ENCODE measurements at regions not wholly inside any gene's neighbourhood (a gene's known extent, or its start where the extent isn't known, plus 50 kb on each side); places are given as distances from the start of the nearest gene placed in this dataset.

DNA sequence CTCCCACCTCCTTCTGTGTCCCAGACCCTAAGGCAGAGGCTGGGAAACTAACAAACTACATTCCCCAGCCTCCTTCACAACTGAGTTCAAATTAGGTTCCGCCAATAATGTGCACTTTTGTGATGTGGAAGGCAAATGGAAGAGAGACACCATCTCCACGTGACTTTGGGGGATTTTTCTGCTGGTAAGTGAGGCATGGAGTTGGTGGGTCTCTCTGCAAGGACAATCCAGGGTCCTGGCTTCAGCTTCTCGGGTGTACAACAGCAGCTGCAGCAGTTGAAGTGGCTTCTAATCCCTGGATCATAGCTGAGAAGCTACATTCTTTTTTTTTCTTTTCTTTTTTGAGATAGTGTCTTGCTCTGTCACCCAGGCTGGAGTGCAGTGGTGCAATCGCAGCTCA lies 58.9 kb upstream of the GATA2 start:
- H3K79me2 ChIP-seq (ENCODE audit: control insufficient read depth, insufficient read depth, low read length): no peaks in the 10 kb centered on the region
- H3K4me2 ChIP-seq (replicated peaks; ENCODE audit: low read depth, low read length, poor library complexity, severe bottlenecking): no peak overlapping the region
- Mint-ChIP-seq H3K4me3 (no peak overlapping the region), H3K4me1 (peaks cover 6% of the 10 kb centered on the region), H3K27ac (no peak overlapping the region), H3K27me3 (peaks cover 44% of the 10 kb centered on the region), H3K9me3 (ENCODE audit: insufficient read depth) (no peaks in the 10 kb centered on the region)
- peaks cover 0 to 2% of the 10 kb centered on the region in 2 donors for H3K4me1 ChIP-seq (ENCODE audit: control insufficient read depth in 2 of 2, insufficient read depth in 2 of 2, low read length in 2 of 2)
- no peak overlapping the region for H3K27ac ChIP-seq (ENCODE audit: low read length in 2 of 2)
- peaks cover 0 to under 1% (median 0%) of the 10 kb centered on the region in 3 donors for H3K9me3 ChIP-seq (ENCODE audit: control extremely low read depth in 1 of 3, control insufficient read depth in 2 of 3, insufficient read depth in 1 of 3, low read length in 2 of 3)
- H2AFZ ChIP-seq (ENCODE audit: insufficient read depth, low read depth, low read length, poor library complexity, severe bottlenecking): no peak overlapping the region
- no peaks in the 10 kb centered on the region for H4K20me1 ChIP-seq (ENCODE audit: control insufficient read depth, insufficient read depth, low read length, poor library complexity, severe bottlenecking)
- TF ChIP-seq, protein P1, sequence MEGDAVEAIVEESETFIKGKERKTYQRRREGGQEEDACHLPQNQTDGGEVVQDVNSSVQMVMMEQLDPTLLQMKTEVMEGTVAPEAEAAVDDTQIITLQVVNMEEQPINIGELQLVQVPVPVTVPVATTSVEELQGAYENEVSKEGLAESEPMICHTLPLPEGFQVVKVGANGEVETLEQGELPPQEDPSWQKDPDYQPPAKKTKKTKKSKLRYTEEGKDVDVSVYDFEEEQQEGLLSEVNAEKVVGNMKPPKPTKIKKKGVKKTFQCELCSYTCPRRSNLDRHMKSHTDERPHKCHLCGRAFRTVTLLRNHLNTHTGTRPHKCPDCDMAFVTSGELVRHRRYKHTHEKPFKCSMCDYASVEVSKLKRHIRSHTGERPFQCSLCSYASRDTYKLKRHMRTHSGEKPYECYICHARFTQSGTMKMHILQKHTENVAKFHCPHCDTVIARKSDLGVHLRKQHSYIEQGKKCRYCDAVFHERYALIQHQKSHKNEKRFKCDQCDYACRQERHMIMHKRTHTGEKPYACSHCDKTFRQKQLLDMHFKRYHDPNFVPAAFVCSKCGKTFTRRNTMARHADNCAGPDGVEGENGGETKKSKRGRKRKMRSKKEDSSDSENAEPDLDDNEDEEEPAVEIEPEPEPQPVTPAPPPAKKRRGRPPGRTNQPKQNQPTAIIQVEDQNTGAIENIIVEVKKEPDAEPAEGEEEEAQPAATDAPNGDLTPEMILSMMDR (IDR thresholded peaks at IDR 0.05): no peak
- no peak for TF ChIP-seq EZH2 (IDR thresholded peaks at IDR 0.05; ENCODE audit: borderline replicate concordance, insufficient read depth, low read depth, low read length, poor library complexity, severe bottlenecking)
- no peak for ATAC-seq (ENCODE audit: low read depth)
- intact Hi-C loops (cut with micrococcal nuclease): no loop called here
- no peak overlapping the region for H3K4me3 ChIP-seq (ENCODE audit: control extremely low read depth in 1 of 5, extremely low read depth in 1 of 5, insufficient read depth in 1 of 5, low read depth in 2 of 5, low read length in 4 of 5)
- ChIA-PET CTCF (no interaction called here), POLR2A (no interaction called here)
- H3K9ac ChIP-seq (ENCODE audit: low read length): no peak overlapping the region
- DNase-seq: no peak
- H3K36me3 ChIP-seq (replicated peaks in 1 of 2; ENCODE audit: control extremely low read depth in 1 of 2, control insufficient read depth in 1 of 2, extremely low read depth in 1 of 2, insufficient read depth in 2 of 2, low read length in 1 of 2): no peaks in the 10 kb centered on the region
- H3K27me3 ChIP-seq (replicated peaks in 1 of 4; ENCODE audit: control extremely low read depth in 1 of 4, control insufficient read depth in 3 of 4, insufficient read depth in 4 of 4, low read length in 3 of 4): peaks cover 0 to 25% (median 4%) of the 10 kb centered on the region in 4 experiments
- 55% methylated on average over 3 of the region's 4 CpGs for WGBS (ENCODE audit: insufficient coverage)

DNA sequence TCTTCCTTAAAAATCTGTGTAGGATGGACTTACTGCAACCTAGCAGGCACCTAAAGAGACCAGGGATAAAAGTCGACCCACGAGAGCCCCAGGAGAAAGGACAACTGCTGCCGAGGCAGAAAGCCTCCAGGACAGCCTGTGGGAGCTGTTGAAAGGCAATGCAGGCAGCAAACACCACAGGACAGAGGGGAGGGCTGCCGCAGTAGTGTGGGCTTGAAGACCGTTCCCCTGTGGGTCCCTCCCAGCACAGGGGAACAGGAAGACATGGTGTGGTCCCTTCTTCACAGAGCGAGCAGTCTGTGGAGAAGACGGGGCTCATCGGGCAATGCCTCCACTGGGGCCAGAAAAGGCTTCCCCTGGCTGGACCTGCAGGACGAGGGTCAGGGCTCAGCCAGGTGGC lies 58.5 kb upstream of the GATA2 start:
- Histone ChIP-seq H3K79me2 (ENCODE audit: control insufficient read depth, insufficient read depth, low read length) (no peaks in the 10 kb centered on the region), H3K4me2 (replicated peaks; ENCODE audit: low read depth, low read length, poor library complexity, severe bottlenecking) (no peak overlapping the region), H3K27me3 (replicated peaks in 1 of 4; ENCODE audit: control extremely low read depth in 1 of 4, control insufficient read depth in 3 of 4, insufficient read depth in 4 of 4, low read length in 3 of 4) (peaks cover 0 to 27% (median 4%) of the 10 kb centered on the region in 4 experiments), H3K27ac (ENCODE audit: low read length in 2 of 2) (no peak overlapping the region), H3K4me3 (ENCODE audit: control extremely low read depth in 1 of 5, extremely low read depth in 1 of 5, insufficient read depth in 1 of 5, low read depth in 2 of 5, low read length in 4 of 5) (no peak overlapping the region), H3K9me3 (ENCODE audit: control extremely low read depth in 1 of 3, control insufficient read depth in 2 of 3, insufficient read depth in 1 of 3, low read length in 2 of 3) (no peaks in the 10 kb centered on the region), H3K4me1 (ENCODE audit: control insufficient read depth in 2 of 2, insufficient read depth in 2 of 2, low read length in 2 of 2) (peaks cover 0 to 2% of the 10 kb centered on the region in 2 donors), H2AFZ (ENCODE audit: insufficient read depth, low read depth, low read length, poor library complexity, severe bottlenecking) (no peak overlapping the region), H4K20me1 (ENCODE audit: control insufficient read depth, insufficient read depth, low read length, poor library complexity, severe bottlenecking) (no peaks in the 10 kb centered on the region), H3K9ac (ENCODE audit: low read length) (no peak overlapping the region), H3K36me3 (replicated peaks in 1 of 2; ENCODE audit: control extremely low read depth in 1 of 2, control insufficient read depth in 1 of 2, extremely low read depth in 1 of 2, insufficient read depth in 2 of 2, low read length in 1 of 2) (no peaks in the 10 kb centered on the region)
- POLR2A ChIA-PET: no interaction called here
- intact Hi-C loops (cut with micrococcal nuclease): no loop called here
- DNase-seq (no peak), ATAC-seq (ENCODE audit: low read depth) (no peak)
- Mint-ChIP-seq H3K27ac (no peak overlapping the region), H3K4me1 (peaks cover 6% of the 10 kb centered on the region), H3K4me3 (no peak overlapping the region), H3K9me3 (ENCODE audit: insufficient read depth) (no peaks in the 10 kb centered on the region), H3K27me3 (peaks cover 41% of the 10 kb centered on the region)
- TF ChIP-seq, protein P1 (IDR thresholded peaks at IDR 0.05): no peak
- no peak for TF ChIP-seq EZH2 (IDR thresholded peaks at IDR 0.05; ENCODE audit: borderline replicate concordance, insufficient read depth, low read depth, low read length, poor library complexity, severe bottlenecking)
- CTCF ChIA-PET: no interaction called here
- WGBS (ENCODE audit: insufficient coverage): 39% methylated on average over 9 of the region's 9 CpGs
